Neural cell (in vitro differentiated cells): ENCODE measurements at regions not wholly inside any gene's neighbourhood (a gene's known extent, or its start where the extent isn't known, plus 50 kb on each side); places are given as distances from the start of the nearest gene placed in this dataset.

ENCODE experiments used
- CTCF ChIP-seq: fragments of 450-650 bp; IDR thresholded peaks from 2 replicates; pipeline ENCODE4 v1.5.1; 2014; ENCODE audit warnings: antibody characterized with exemption, mild to moderate bottlenecking, moderate library complexity; ENCODE audit not compliant: poor library complexity, severe bottlenecking
- EP300 ChIP-seq: fragments of 450-650 bp; conservative IDR thresholded peaks from 2 replicates; pipeline ENCODE4 v1.6.1; 2014; ENCODE audit warnings: antibody characterized with exemption, mild to moderate bottlenecking, moderate library complexity; ENCODE audit not compliant: poor library complexity, severe bottlenecking
- POLR2AphosphoS5 ChIP-seq: IDR thresholded peaks from 2 replicates; pipeline ENCODE4 v1.6.1; 2012
- RAD21 ChIP-seq: fragments of 450-650 bp; conservative IDR thresholded peaks from 2 replicates; pipeline ENCODE4 v1.6.1; 2014; ENCODE audit warnings: antibody characterized with exemption, mild to moderate bottlenecking, moderate library complexity

- no peak for TF ChIP-seq CTCF
- peak; percentile 23 for TF ChIP-seq POLR2AphosphoS5
- no peak for TF ChIP-seq EP300
- TF ChIP-seq RAD21: no peak
Observed at GRCh38 chr18:60267391-60268058, 105.0 kb downstream of the MC4R start.
